Endothelial cell of umbilical vein (primary cell): ENCODE measurements at regions not wholly inside any gene's neighbourhood (a gene's known extent, or its start where the extent isn't known, plus 50 kb on each side); places are given as distances from the start of the nearest gene placed in this dataset.

Experiments used
- BruUV-seq: library from RNA; stranded (reverse); fragments of 400-500 nt; replicated peaks from 2 replicates; lab custom pipeline; 2021; lab: Mats Ljungman, UMichigan
- CTCF ChIA-PET: fragments of 300-600, 350-600 bp; sonication (Branson Sonifier 250); formaldehyde crosslinking; loops from one replicate; lab custom pipeline; 2021; ENCODE audit warnings: antibody characterized with exemption, inconsistent platforms; lab: Charles Lee
- POLR2A ChIA-PET: fragments of 300-600, 350-600 bp; sonication (Branson Sonifier 250); formaldehyde crosslinking; loops from one replicate; lab custom pipeline; 2021; ENCODE audit warnings: antibody characterized with exemption, inconsistent platforms; lab: Charles Lee
- DNase-seq: peaks from one replicate; pipeline ENCODE4 v3.0.0-alpha.2; 2011; ENCODE audit warnings: low read depth, low spot score
- FAIRE-seq: peaks from 2 replicates; lab custom pipeline; 2011; peaks lifted over from hg19 to GRCh38; lab: Jason Lieb, UNC
- H2AFZ ChIP-seq: 2 replicates; pipeline ENCODE4 v1.6.0; 2012; ENCODE audit warnings: low read depth, low read length, control low read depth, inconsistent platforms
- H3K27ac ChIP-seq: 2 replicates; pipeline ENCODE4 v1.5.1; 2011; ENCODE audit warnings: low read depth, mild to moderate bottlenecking, control low read depth, low read length, moderate library complexity; ENCODE audit not compliant: insufficient read depth
- H3K27me3 ChIP-seq, 2 experiments: 2 replicates each; pipeline versions ENCODE4 v1.6.0 to v1.6.1; 2011; ENCODE audit warnings: low read length in 2 of 2, mixed read lengths in 1 of 2; ENCODE audit not compliant: control insufficient read depth in 2 of 2, insufficient read depth in 2 of 2
- H3K36me3 ChIP-seq, 2 experiments: 2 replicates in 1 of 2; 3 replicates in 1 of 2; pipeline ENCODE4 v1.5.1; 2011; ENCODE audit warnings: low read length in 2 of 2, mild to moderate bottlenecking in 1 of 2, moderate library complexity in 1 of 2; ENCODE audit not compliant: control insufficient read depth in 2 of 2, insufficient read depth in 2 of 2; ENCODE audit errors: extremely low read depth in 1 of 2
- H3K4me1 ChIP-seq: 3 replicates; pipeline ENCODE4 v1.5.1; 2011; ENCODE audit warnings: mild to moderate bottlenecking, low read length; ENCODE audit not compliant: control insufficient read depth, insufficient read depth; ENCODE audit errors: extremely low read depth
- H3K4me2 ChIP-seq: 2 replicates; pipeline ENCODE4 v1.6.1; 2011; ENCODE audit warnings: low read length, control low read depth, mixed read lengths; ENCODE audit not compliant: insufficient read depth
- H3K4me3 ChIP-seq, 3 experiments: fragments of 200-600 bp in 1 of 3; sonication (generic), shearing (Covaris generic) in 1 of 3; replicated peaks in 1 of 3; 2 replicates each; pipeline ENCODE4 v1.5.1; 2011 to 2016; ENCODE audit warnings: control low read depth in 3 of 3, low read length in 3 of 3, mild to moderate bottlenecking in 2 of 3, inconsistent platforms in 1 of 3, low read depth in 1 of 3, moderate library complexity in 1 of 3; ENCODE audit not compliant: insufficient read depth in 1 of 3
- H3K79me2 ChIP-seq: 2 replicates; pipeline ENCODE4 v1.6.0; 2012; ENCODE audit warnings: low read length, inconsistent platforms; ENCODE audit not compliant: control insufficient read depth, insufficient read depth
- H3K9ac ChIP-seq: replicated peaks from 2 replicates; pipeline ENCODE3; 2011; ENCODE audit warnings: low read length, control low read depth; ENCODE audit not compliant: insufficient read depth; ENCODE audit errors: extremely low read depth
- H3K9me1 ChIP-seq: replicated peaks from 3 replicates; pipeline ENCODE4 v1.6.0; 2011; ENCODE audit warnings: mild to moderate bottlenecking, low read length; ENCODE audit not compliant: control insufficient read depth, insufficient read depth; ENCODE audit errors: extremely low read depth
- H3K9me3 ChIP-seq: replicated peaks from 2 replicates; pipeline ENCODE4 v1.5.1; 2012; ENCODE audit warnings: low read length, inconsistent platforms; ENCODE audit not compliant: control insufficient read depth, insufficient read depth
- H4K20me1 ChIP-seq: replicated peaks from 2 replicates; pipeline ENCODE3; 2011; ENCODE audit warnings: mild to moderate bottlenecking, low read length; ENCODE audit not compliant: control insufficient read depth, insufficient read depth; ENCODE audit errors: extremely low read depth
- CTCF ChIP-seq, 2 donors: IDR thresholded peaks; 1 replicate in 1 of 2; 2 replicates in 1 of 2; pipeline ENCODE4 v1.5.1; 2011; ENCODE audit warnings: low read length in 2 of 2, mild to moderate bottlenecking in 2 of 2, moderate library complexity in 2 of 2, control low read depth in 1 of 2, inconsistent platforms in 1 of 2, low read depth in 1 of 2; ENCODE audit not compliant: insufficient read depth in 1 of 2; ENCODE audit errors: extremely low read depth in 1 of 2
- EZH2 ChIP-seq: IDR thresholded peaks from 2 replicates; pipeline ENCODE4 v1.6.1; 2012; ENCODE audit warnings: borderline replicate concordance, low read depth, mild to moderate bottlenecking, moderate library complexity, low read length, inconsistent platforms; ENCODE audit not compliant: severe bottlenecking
- FOS ChIP-seq: IDR thresholded peaks from 2 replicates; pipeline ENCODE4 v1.6.1; 2011; ENCODE audit warnings: mild to moderate bottlenecking, low read length, moderate library complexity, borderline replicate concordance; ENCODE audit not compliant: insufficient read depth
- GATA2 ChIP-seq: IDR thresholded peaks from 2 replicates; pipeline ENCODE4 v1.7.0; 2011; ENCODE audit warnings: low read depth, mild to moderate bottlenecking, moderate library complexity, mixed read lengths, low read length; ENCODE audit not compliant: insufficient read length, insufficient read depth
- JUN ChIP-seq: IDR thresholded peaks from 2 replicates; pipeline ENCODE4 v1.6.1; 2011; ENCODE audit warnings: borderline replicate concordance, low read depth; ENCODE audit not compliant: insufficient read length, insufficient read depth
- MAX ChIP-seq: IDR thresholded peaks from 2 replicates; pipeline ENCODE4 v1.6.1; 2011; ENCODE audit not compliant: insufficient read depth, insufficient read length
- MYC ChIP-seq: IDR thresholded peaks from one replicate; pipeline ENCODE4 v1.6.1; 2011; ENCODE audit warnings: mild to moderate bottlenecking, low read depth, low read length
- POLR2A ChIP-seq: IDR thresholded peaks from 2 replicates; pipeline ENCODE4 v1.6.1; 2012; ENCODE audit warnings: low read depth, mild to moderate bottlenecking, control low read depth, low read length
- POLR2AphosphoS5 ChIP-seq: IDR thresholded peaks from 2 replicates; pipeline ENCODE4 v1.6.1; 2012; ENCODE audit warnings: low read depth, mild to moderate bottlenecking, control low read depth, low read length, moderate library complexity; ENCODE audit not compliant: insufficient read depth
- dilution Hi-C: fragments of 300-500 bp; cut with MboI; formaldehyde crosslinking; loops from one replicate; pipeline ENCODE4 v1.15.0; 2019; ENCODE audit warnings: low sequenced_read_pairs; ENCODE audit not compliant: extremely low pct_ligation_motif_present
- intact Hi-C: fragments of 100-400 bp; cut with micrococcal nuclease; formaldehyde crosslinking; loops from one replicate; pipeline ENCODE4 v1.10.0; 2022

- Histone ChIP-seq H2AFZ (no peak overlapping the region), H4K20me1 (no peaks in the 10 kb centered on the region), H3K27me3 (no peaks in the 10 kb centered on the region), H3K4me3 (no peak overlapping the region), H3K27ac (no peak overlapping the region), H3K9me3 (no peaks in the 10 kb centered on the region), H3K4me1 (no peaks in the 10 kb centered on the region), H3K79me2 (no peaks in the 10 kb centered on the region), H3K9me1 (no peaks in the 10 kb centered on the region), H3K36me3 (no peaks in the 10 kb centered on the region), H3K4me2 (no peak overlapping the region), H3K9ac (no peak overlapping the region)
- dilution Hi-C loops: no loop called here
- FAIRE-seq (no peak), DNase-seq (no peak)
- no TSS peak for BruUV-seq
- intact Hi-C loops: no loop called here
- TF ChIP-seq JUN: no peak
- TF ChIP-seq GATA2: no peak
- TF ChIP-seq EZH2: no peak
- TF ChIP-seq MAX: no peak
- TF ChIP-seq POLR2AphosphoS5: no peak
- no peak for TF ChIP-seq CTCF (IDR thresholded peaks at IDR 0.05; ENCODE audit: extremely low read depth in 1 of 2, insufficient read depth in 1 of 2, low read depth in 1 of 2, low read length in 2 of 2)
- TF ChIP-seq FOS: no peak
- no peak for TF ChIP-seq MYC
- TF ChIP-seq POLR2A: no peak
- POLR2A ChIA-PET: no interaction called here
- CTCF ChIA-PET: interaction anchor here (1.0 to 1.3 kb wide), 2 partner anchors 14 to 34 kb away, joined by 3 read pairs; no protein-coding TSS in a partner anchor
Measured at GRCh38 chr9:99549441-99549840, 272.2 kb upstream of the NR4A3 start.
